HepG2 (cell line): ENCODE measurements at regions not wholly inside any gene's neighbourhood (a gene's known extent, or its start where the extent isn't known, plus 50 kb on each side); places are given as distances from the start of the nearest gene placed in this dataset.

Experiments used
- ARID5B ChIP-seq: IDR thresholded peaks from 2 replicates; pipeline ENCODE4 v1.4.0; 2020; ENCODE audit warnings: mild to moderate bottlenecking, missing genetic modification reagents
- ATF5 ChIP-seq: sonication (generic); formaldehyde crosslinking; IDR thresholded peaks from 2 replicates; pipeline ENCODE4 v1.4.0; 2020; ENCODE audit warnings: mild to moderate bottlenecking, low read depth, missing genetic modification reagents
- CBFB ChIP-seq: sonication (generic); formaldehyde crosslinking; IDR thresholded peaks from 2 replicates; pipeline ENCODE4 v1.4.0; 2020; ENCODE audit warnings: missing genetic modification reagents
- CEBPG ChIP-seq: IDR thresholded peaks from 2 replicates; pipeline ENCODE4 v1.6.1; 2016
- CREBL2 ChIP-seq: sonication (generic); formaldehyde crosslinking; IDR thresholded peaks from 2 replicates; pipeline ENCODE4 v1.8.1; 2023; ENCODE audit warnings: missing genetic modification reagents, mild to moderate bottlenecking, borderline replicate concordance
- CTCF ChIP-seq: sonication (generic); formaldehyde crosslinking; IDR thresholded peaks from 2 replicates; pipeline ENCODE4 v1.5.0; 2020; ENCODE audit warnings: mild to moderate bottlenecking, missing genetic modification reagents, moderate library complexity
- EP300 ChIP-seq, 3 experiments: sonication (generic) in 1 of 3; formaldehyde crosslinking in 1 of 3; IDR thresholded peaks; 2 replicates each; pipeline versions ENCODE4 v1.5.1 to v1.6.1; 2011 to 2020; ENCODE audit warnings: low read depth in 2 of 3, low read length in 2 of 3, borderline replicate concordance in 1 of 3, improper control_type of control experiment in 1 of 3, mild to moderate bottlenecking in 1 of 3, missing genetic modification reagents in 1 of 3, moderate library complexity in 1 of 3
- FOSL2 ChIP-seq: sonication (generic); formaldehyde crosslinking; IDR thresholded peaks from 2 replicates; pipeline ENCODE4 v1.4.0; 2020; ENCODE audit warnings: missing genetic modification reagents
- HDAC1 ChIP-seq: sonication (generic); formaldehyde crosslinking; IDR thresholded peaks from 2 replicates; pipeline ENCODE4 v1.5.1; 2020; ENCODE audit warnings: mild to moderate bottlenecking, missing genetic modification reagents
- HMG20A ChIP-seq: IDR thresholded peaks from 2 replicates; pipeline ENCODE4 v1.6.1; 2016; ENCODE audit warnings: borderline replicate concordance
- HNRNPLL ChIP-seq: fragments of 200-400 bp; formaldehyde crosslinking; IDR thresholded peaks from 2 replicates; pipeline ENCODE4 v1.6.1; 2017; ENCODE audit warnings: mild to moderate bottlenecking, low read depth, low read length; ENCODE audit not compliant: poor library complexity, severe bottlenecking
- IRF2 ChIP-seq: IDR thresholded peaks from 2 replicates; pipeline ENCODE4 v1.6.1; 2018; ENCODE audit warnings: missing genetic modification reagents, missing compliant biosample characterization
- KAT8 ChIP-seq: IDR thresholded peaks from 2 replicates; pipeline ENCODE4 v1.6.1; 2016; ENCODE audit warnings: missing genetic modification reagents, missing compliant biosample characterization
- NCOA1 ChIP-seq: sonication (generic); formaldehyde crosslinking; IDR thresholded peaks from 2 replicates; pipeline ENCODE4 v1.9.0; 2021; ENCODE audit warnings: missing genetic modification reagents
- NCOR1 ChIP-seq: fragments of 200-600 bp; sonication (generic); IDR thresholded peaks from 2 replicates; pipeline ENCODE4 v1.7.0; 2017; ENCODE audit warnings: antibody characterized with exemption, low read length, borderline replicate concordance
- NFIC ChIP-seq: IDR thresholded peaks from 2 replicates; pipeline ENCODE4 v1.6.1; 2012; ENCODE audit warnings: mild to moderate bottlenecking, low read length, inconsistent platforms
- SALL1 ChIP-seq: sonication (generic); formaldehyde crosslinking; IDR thresholded peaks from 2 replicates; pipeline ENCODE4 v1.8.0; 2022; ENCODE audit warnings: mild to moderate bottlenecking, missing genetic modification reagents
- SAP130 ChIP-seq: IDR thresholded peaks from 2 replicates; pipeline ENCODE4 v1.6.1; 2016; ENCODE audit warnings: low read depth
- ZBTB34 ChIP-seq: sonication (generic); formaldehyde crosslinking; IDR thresholded peaks from 2 replicates; pipeline ENCODE4 v1.8.0; 2022; ENCODE audit warnings: mild to moderate bottlenecking, missing genetic modification reagents
- ZNF20 ChIP-seq: sonication (generic); formaldehyde crosslinking; IDR thresholded peaks from 2 replicates; pipeline ENCODE4 v1.4.0; 2020; ENCODE audit warnings: mild to moderate bottlenecking, moderate library complexity, missing genetic modification reagents
- ZNF552 ChIP-seq: sonication (generic); formaldehyde crosslinking; IDR thresholded peaks from 2 replicates; pipeline ENCODE4 v1.9.0; 2022; ENCODE audit warnings: missing genetic modification reagents, mild to moderate bottlenecking, borderline replicate concordance

- TF ChIP-seq ZBTB34 (CRISPR knock-in tag) (no peak), HMG20A (CRISPR knock-in tag) (peak; percentile 49; the same call in 1 of the 2 replicates), CTCF (no peak), CEBPG (0 out of 2 replicates have a peak, but pooled peaks have one; percentile 25), NFIC (peak; percentile 55; the same call in 1 of the 2 replicates), ZNF552 (CRISPR knock-in tag) (no peak), SAP130 (CRISPR knock-in tag) (no peak; the same call in 1 of the 2 replicates), KAT8 (0 out of 2 replicates have a peak, but pooled peaks have one; percentile 11), CBFB (CRISPR knock-in tag) (no peak), IRF2 (CRISPR knock-in tag) (peak; percentile 51; the same call in 1 of the 2 replicates), ARID5B (CRISPR knock-in tag) (peak; percentile 40; the same call in 1 of the 2 replicates), HNRNPLL (no peak), SALL1 (CRISPR knock-in tag) (peak; percentile 16; the same call in 1 of the 2 replicates), HDAC1 (CRISPR knock-in tag) (no peak), NCOR1 (no peak), ATF5 (CRISPR knock-in tag) (no peak), ZNF20 (CRISPR knock-in tag) (no peak), NCOA1 (CRISPR knock-in tag) (no peak), EP300 (IDR thresholded peaks at IDR 0.05; ENCODE audit: low read depth in 2 of 2, low read length in 2 of 2) (peak in 1 of 2 experiments; percentile 40; a peak in 2 of 4 replicates), EP300 (CRISPR knock-in tag; IDR thresholded peaks at IDR 0.05; ENCODE audit: borderline replicate concordance) (no peak), CREBL2 (CRISPR knock-in tag) (no peak), FOSL2 (CRISPR knock-in tag) (0 out of 2 replicates have a peak, but pooled peaks have one; percentile 14)
Measured at GRCh38 chr2:145757503-145758246, 1237.8 kb upstream of the ZEB2 start (continued).
